MM.1S (cell line): ENCODE measurements at regions not wholly inside any gene's neighbourhood (a gene's known extent, or its start where the extent isn't known, plus 50 kb on each side); places are given as distances from the start of the nearest gene placed in this dataset.

ENCODE experiments used
- DNase-seq: peaks from one replicate; pipeline ENCODE4 v3.0.0-alpha.2; 2015
- H2AFZ ChIP-seq: fragments of 300-600 bp; sonication (generic); 2 replicates; pipeline ENCODE4 v1.6.0; 2016; ENCODE audit warnings: antibody characterized with exemption, low read length
- H3F3A ChIP-seq: fragments of 300-600 bp; sonication (generic); 2 replicates; pipeline ENCODE4 v1.6.1; 2016; ENCODE audit warnings: mild to moderate bottlenecking, antibody characterized with exemption, low read length, moderate library complexity, mixed read lengths; ENCODE audit not compliant: insufficient read depth
- H3K27ac ChIP-seq: fragments of 300-600 bp; sonication (generic); 2 replicates; pipeline ENCODE4 v1.5.1; 2016; ENCODE audit warnings: mild to moderate bottlenecking, low read length
- H3K27me3 ChIP-seq: fragments of 300-600 bp; sonication (generic); replicated peaks from 2 replicates; pipeline ENCODE4 v1.6.0; 2016; ENCODE audit warnings: low read length; ENCODE audit not compliant: insufficient read depth
- H3K36me3 ChIP-seq: fragments of 300-600 bp; sonication (generic); replicated peaks from 2 replicates; pipeline ENCODE4 v1.6.1; 2016; ENCODE audit warnings: mild to moderate bottlenecking, low read length, mixed read lengths; ENCODE audit not compliant: insufficient read depth
- H3K4me1 ChIP-seq: fragments of 300-600 bp; sonication (generic); 2 replicates; pipeline ENCODE4 v1.6.1; 2016; ENCODE audit warnings: low read length, mixed read lengths
- H3K4me2 ChIP-seq: fragments of 300-600 bp; sonication (generic); 2 replicates; pipeline ENCODE4 v1.6.0; 2016; ENCODE audit warnings: low read depth, low read length
- H3K4me3 ChIP-seq: fragments of 300-600 bp; sonication (generic); 2 replicates; pipeline ENCODE4 v1.5.1; 2016; ENCODE audit warnings: low read length, mixed read lengths
- H3K79me2 ChIP-seq: fragments of 300-600 bp; sonication (generic); 2 replicates; pipeline ENCODE4 v1.6.1; 2016; ENCODE audit warnings: mixed run types, low read length, mixed read lengths
- H3K9ac ChIP-seq: fragments of 300-600 bp; sonication (generic); 2 replicates; pipeline ENCODE4 v1.6.1; 2016; ENCODE audit warnings: low read length, mixed read lengths
- H3K9me2 ChIP-seq: fragments of 300-600 bp; sonication (generic); replicated peaks from 2 replicates; pipeline ENCODE4 v1.6.1; 2016; ENCODE audit warnings: mild to moderate bottlenecking, low read length, mixed read lengths; ENCODE audit not compliant: insufficient read depth
- H3K9me3 ChIP-seq: fragments of 300-600 bp; sonication (generic); replicated peaks from 2 replicates; pipeline ENCODE4 v1.6.1; 2016; ENCODE audit warnings: mild to moderate bottlenecking, low read length, mixed read lengths; ENCODE audit not compliant: insufficient read depth
- H4K20me1 ChIP-seq: fragments of 300-600 bp; sonication (generic); 2 replicates; pipeline ENCODE4 v1.6.1; 2016; ENCODE audit warnings: mild to moderate bottlenecking, low read length, moderate library complexity, mixed read lengths; ENCODE audit not compliant: insufficient read depth
- CTCF ChIP-seq: fragments of 300-600 bp; sonication (generic); IDR thresholded peaks from 2 replicates; pipeline ENCODE4 v1.5.1; 2016; ENCODE audit warnings: antibody characterized with exemption, low read length, mixed read lengths
- EZH2 ChIP-seq: fragments of 300-600 bp; sonication (generic); optimal IDR thresholded peaks from 2 replicates; pipeline ENCODE3; 2017; ENCODE audit warnings: low read depth, mild to moderate bottlenecking, antibody characterized with exemption, low read length, mixed read lengths
- EZH2phosphoT487 ChIP-seq: fragments of 300-600 bp; sonication (generic); IDR thresholded peaks from 2 replicates; pipeline ENCODE4 v1.6.1; 2018; ENCODE audit warnings: antibody characterized with exemption, low read length

- no peak overlapping the region for H3K9ac ChIP-seq
- H3K4me1 ChIP-seq, result no peaks in the 10 kb centered on the region
- no peak for TF ChIP-seq CTCF
- no peak for TF ChIP-seq EZH2
- TF ChIP-seq EZH2phosphoT487, result no peak
- H2AFZ ChIP-seq, result no peak overlapping the region
- H4K20me1 ChIP-seq, result no peaks in the 10 kb centered on the region
- H3F3A ChIP-seq, result no peaks in the 10 kb centered on the region
- H3K9me2 ChIP-seq, result no peaks in the 10 kb centered on the region
- H3K4me3 ChIP-seq, result no peak overlapping the region
- no peak overlapping the region for H3K4me2 ChIP-seq
- H3K27me3 ChIP-seq, result no peaks in the 10 kb centered on the region
- no peaks in the 10 kb centered on the region for H3K36me3 ChIP-seq
- H3K27ac ChIP-seq, result no peak overlapping the region
- H3K79me2 ChIP-seq, result no peaks in the 10 kb centered on the region
- H3K9me3 ChIP-seq, result no peaks in the 10 kb centered on the region
- no peak for DNase-seq
These were observed 1515.4 kb upstream of the DEFB115 start for GRCh38 chr20:29741894-29742698.

GRCh38 chr20:29742699-29743100 lies 1514.8 kb upstream of the DEFB115 start:
- Histone ChIP-seq H3K9ac (no peak overlapping the region), H3K4me3 (no peak overlapping the region), H3K27me3 (no peaks in the 10 kb centered on the region), H3K9me2 (no peaks in the 10 kb centered on the region), H3K9me3 (no peaks in the 10 kb centered on the region), H3K4me2 (no peak overlapping the region), H3K27ac (no peak overlapping the region), H3K36me3 (no peaks in the 10 kb centered on the region), H4K20me1 (no peaks in the 10 kb centered on the region), H3K79me2 (no peaks in the 10 kb centered on the region), H3F3A (no peaks in the 10 kb centered on the region), H3K4me1 (no peaks in the 10 kb centered on the region), H2AFZ (no peak overlapping the region)
- no peak for DNase-seq
- TF ChIP-seq EZH2phosphoT487 (no peak), EZH2 (no peak), CTCF (no peak)

GRCh38 chr20:29743101-29743931 lies 1514.1 kb upstream of the DEFB115 start:
- H3K9me3 ChIP-seq, result no peaks in the 10 kb centered on the region
- no peak overlapping the region for H3K4me3 ChIP-seq
- no peak overlapping the region for H3K9ac ChIP-seq
- no peak for DNase-seq
- H2AFZ ChIP-seq, result no peak overlapping the region
- no peaks in the 10 kb centered on the region for H3F3A ChIP-seq
- H3K9me2 ChIP-seq, result no peaks in the 10 kb centered on the region
- H4K20me1 ChIP-seq, result no peaks in the 10 kb centered on the region
- no peaks in the 10 kb centered on the region for H3K36me3 ChIP-seq
- H3K79me2 ChIP-seq, result no peaks in the 10 kb centered on the region
- H3K27me3 ChIP-seq, result no peaks in the 10 kb centered on the region
- H3K4me2 ChIP-seq, result no peak overlapping the region
- no peak overlapping the region for H3K27ac ChIP-seq
- TF ChIP-seq EZH2 (no peak), EZH2phosphoT487 (no peak), CTCF (no peak)
- no peaks in the 10 kb centered on the region for H3K4me1 ChIP-seq
